ENCODE measurements at regions not wholly inside any gene's neighbourhood (a gene's known extent, or its start where the extent isn't known, plus 50 kb on each side); places are given as distances from the start of the nearest gene placed in this dataset.

DNA sequence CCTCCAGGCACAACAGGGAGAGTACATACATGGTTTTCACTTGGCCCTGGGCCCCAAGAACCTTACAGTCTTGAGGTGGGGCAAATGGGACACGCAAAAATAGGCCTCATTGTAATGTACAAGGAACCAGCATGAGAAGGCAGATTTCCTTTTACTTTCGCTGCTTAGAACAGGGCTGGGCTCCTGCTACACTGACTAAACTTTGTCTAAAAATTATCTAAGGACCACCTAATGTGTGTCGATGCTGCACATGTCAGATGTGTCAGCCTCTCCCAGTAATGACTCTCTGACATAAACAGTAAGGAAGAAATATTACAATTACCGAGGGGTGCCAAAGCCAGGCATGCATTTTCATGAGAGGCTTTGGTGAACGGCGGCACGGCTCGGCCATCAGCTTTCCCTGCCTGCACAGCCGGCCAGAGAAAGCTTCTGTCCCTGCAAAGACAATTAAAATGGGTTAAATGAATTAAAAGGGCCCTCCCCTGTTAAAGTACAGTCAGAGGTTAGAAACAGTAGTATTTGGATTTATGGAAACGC lies 224.2 kb upstream of the IRX3 start:
- no peak for DNase-seq

DNA sequence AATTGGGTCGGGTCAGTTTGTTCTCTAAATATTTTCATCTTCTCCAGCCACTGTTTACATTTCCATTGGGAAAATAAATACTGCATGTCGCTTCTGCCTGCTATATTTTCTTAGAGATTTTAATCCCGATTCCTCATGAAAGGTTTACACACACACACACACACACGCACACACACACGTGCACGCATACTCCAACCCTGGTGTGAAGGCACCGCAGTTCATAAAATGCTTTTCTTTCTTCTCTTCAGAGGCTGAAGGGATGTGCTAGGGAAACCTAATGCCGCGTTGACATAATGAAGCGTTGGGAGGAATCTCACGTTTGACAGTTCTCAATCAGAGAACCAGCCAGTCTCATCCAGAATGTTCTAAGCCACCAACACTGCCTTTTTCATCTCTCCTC lies 222.9 kb upstream of the IRX3 start:
- no peak for DNase-seq

DNA sequence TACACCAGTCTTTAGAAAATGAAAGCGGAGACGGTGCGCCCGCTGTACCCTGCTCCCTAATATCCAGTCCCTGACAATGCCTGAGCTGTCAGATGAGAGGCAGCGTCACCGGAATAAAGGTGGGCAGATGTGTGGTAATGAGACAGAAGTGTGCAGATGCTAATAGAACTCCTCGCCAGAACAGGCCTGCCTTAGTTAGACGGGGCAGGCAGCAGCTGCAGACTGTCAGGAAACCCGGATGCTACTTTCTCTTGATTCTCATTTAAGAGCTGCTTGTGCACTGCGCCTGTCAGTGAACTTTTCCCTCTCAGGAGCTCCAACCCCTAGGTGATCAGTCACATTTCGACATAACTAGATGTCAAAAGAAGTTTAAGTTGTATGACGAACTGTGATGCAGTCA lies 221.8 kb upstream of the IRX3 start:
- no peak for DNase-seq

DNA sequence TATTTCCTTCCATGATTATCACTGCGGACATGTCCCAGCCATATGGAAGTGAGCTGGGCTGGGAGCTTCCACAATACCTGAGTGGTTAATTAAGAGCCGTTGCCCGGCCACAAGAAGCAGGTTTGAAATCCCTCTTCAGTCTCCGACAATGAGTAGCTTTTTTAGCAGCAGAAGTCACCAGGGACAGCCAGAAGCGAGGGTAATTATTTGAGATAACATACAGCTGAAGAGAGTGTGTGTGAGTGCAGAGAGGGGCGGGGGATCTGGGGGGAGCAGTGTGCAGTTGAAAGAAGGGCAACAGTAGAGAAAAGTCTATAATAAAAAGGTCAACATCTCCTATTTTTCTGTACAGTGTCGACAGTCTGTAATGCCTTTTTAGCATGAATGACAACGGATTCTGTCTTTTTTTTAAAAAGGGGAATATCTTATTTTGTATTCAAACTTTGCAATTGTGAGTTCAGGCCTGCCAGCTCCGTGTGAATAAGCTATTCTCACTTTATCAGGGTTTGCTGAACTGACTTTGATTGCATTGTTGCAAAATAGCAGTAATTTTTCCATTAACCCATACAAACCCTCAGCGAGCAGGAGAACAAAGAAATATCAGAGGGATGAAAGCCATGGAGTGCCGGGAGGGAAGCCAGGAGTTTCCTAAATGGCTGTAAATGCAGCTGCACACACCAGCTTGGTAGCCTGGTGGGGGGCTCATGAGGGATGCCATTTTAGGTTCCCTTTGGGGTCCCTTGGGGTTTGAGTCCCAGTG lies 220.3 kb upstream of the IRX3 start:
- DNase-seq: peak; percentile 68

DNA sequence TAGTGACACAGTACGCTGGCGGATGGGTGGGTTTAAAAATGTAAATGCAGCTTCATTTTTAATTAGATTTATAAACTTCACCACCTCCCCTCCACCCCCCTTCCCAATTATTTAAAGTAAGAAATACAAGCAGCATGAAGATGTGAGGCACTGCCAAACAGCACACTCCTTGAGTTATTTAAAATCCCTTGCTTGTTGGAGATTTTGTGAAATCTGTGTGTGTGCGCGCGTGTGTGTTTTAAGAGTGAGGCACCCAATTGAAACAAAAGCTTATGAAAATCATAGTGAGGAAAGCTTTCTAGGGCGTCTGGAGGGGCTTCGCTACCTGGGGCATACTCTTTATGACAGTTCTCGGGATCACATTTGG lies 219.6 kb upstream of the IRX3 start:
- DNase-seq: no peak

DNA sequence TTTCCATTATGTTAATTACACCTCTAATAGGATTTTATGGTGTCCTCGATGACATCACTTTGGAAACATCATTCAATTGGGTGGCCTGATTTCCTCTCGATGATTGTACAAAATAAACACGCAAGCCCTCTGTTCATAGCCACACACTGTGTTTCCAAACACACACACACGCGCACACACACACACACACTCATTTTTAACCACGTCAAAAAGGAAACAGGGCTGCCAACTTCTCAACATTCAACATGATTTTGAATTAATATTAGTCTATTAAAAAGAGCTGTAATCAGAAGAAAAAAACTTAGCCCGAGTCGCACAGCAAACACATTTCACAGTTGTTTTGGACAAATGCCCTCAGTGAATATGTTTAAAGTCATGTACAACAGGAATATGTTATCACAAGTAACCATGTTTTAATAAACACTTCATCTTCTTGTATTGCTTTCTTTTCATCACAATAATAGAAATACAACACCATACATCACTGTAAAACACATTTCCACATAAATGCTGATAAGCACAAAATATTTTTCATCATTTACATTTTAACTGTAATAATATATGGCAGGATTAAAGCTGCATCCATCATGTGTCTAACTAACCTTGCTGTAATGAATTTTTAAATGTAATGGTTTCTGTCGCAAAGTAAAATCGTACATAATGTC lies 219.1 kb upstream of the IRX3 start:
- peak; percentile 13 for DNase-seq

DNA sequence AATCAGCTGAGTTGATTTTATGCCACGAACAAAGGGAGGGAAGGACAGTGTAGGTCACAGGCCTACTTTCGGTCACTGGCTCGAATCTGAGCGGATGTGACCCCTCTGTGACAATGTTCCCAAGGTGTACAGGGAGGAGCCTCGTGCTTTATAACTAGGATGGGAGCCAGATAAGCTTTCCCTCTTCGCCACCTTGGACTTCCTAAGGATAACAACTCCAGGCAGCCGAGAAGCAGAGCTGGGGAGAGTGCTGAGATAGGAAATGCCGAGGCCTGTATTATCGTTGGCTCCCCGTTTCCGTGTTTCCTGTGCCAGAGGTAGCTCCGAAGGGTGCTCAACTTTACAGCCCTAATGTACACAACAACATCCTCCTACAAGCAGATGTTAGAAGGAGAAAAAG lies 217.8 kb upstream of the IRX3 start:
- peak; percentile 39 for DNase-seq

DNA sequence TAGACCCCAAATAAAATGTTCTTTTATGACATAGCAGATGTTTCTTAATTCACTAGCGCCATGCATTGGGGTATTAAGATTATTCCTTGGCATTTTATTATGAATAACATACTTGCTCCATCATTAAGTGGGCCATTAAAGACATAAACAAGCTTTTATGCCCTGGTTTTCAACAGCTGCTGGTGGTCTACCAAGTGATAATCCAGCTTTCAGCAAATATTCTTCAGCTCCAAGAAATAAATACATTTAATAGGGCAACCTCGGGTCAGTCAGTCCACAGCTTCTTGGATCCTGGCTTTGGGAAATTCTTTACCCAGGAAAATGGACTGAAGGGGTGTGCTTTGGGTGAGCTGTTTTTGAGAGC lies 217.3 kb upstream of the IRX3 start:
- no peak for DNase-seq

DNA sequence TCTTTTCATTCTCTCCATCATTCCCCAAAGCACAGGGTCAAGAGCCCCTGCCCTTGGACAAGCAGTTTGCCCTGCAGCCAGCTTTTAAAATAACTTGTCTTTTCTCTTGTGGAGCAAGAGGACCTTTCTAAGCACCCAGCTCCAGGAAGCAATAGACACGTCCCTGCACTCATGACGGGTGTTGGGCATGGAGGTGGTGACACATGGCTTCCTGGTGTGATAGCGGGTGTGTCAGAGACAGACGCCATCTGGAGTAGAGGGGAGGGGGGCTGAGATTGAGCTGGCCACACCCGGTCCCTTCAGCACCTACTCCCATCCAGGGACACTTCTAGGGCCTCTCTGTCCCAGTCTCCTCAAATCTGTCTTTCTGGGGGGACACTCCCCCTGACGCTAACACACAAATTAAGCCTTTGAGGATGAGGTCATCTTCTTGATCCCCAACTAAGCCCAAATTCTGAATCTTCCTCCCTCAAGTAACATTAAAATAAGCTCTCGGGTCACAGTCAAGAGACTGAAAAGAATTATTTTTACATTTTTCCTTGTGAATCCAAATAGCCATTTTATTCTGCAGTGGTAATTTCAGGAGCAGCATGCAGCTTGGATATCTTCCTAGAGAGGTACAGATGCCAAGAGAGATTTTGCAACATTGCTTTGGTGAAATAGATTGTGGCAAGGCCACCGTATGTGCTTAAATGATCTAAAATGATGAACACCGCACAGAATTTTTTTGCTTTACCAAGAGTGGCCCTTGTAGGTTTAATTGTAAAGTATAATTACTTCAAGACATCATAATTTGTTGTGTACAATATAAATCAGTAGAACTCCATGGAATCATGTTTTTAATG lies 216.6 kb upstream of the IRX3 start:
- DNase-seq: peak; percentile 61

DNA sequence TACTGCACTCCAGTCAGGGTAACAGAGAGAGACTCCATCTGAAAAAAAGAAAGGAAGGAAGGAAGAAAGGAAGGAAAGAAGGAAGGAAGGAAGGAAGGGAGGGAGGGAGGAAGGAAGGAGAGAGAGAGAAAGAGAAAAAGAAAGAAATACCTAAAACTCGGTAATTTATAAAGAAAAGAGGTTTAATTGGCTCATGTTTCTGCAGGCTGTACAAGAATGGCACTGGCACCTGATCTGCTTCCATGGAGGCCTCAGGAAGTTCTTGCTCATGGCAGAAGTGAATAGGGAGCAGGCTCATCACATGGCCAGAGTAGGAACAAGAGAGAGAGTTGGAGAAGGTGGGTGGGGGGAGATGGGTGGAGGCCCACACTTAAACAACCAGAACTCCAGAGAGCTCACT lies 215.2 kb upstream of the IRX3 start:
- DNase-seq: no peak

DNA sequence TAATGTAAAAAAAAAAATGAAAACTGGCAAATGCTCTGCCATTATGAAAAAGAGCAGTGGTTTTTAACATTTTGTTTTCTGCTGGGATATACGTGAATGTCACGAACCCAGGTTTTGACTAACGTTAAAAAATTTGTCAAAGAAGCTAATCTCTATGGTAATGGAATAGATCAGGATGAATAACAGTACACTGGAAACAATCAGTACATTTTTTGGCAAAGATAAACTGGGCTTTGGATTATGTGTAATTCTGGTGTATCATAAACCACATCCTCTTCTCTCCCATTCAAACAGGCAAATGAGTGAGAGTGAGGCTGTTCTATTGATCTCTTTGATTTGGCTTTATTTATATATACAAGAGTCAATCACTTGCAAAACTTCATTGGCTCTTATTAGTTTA lies 207.0 kb upstream of the IRX3 start:
- DNase-seq: no peak

DNA sequence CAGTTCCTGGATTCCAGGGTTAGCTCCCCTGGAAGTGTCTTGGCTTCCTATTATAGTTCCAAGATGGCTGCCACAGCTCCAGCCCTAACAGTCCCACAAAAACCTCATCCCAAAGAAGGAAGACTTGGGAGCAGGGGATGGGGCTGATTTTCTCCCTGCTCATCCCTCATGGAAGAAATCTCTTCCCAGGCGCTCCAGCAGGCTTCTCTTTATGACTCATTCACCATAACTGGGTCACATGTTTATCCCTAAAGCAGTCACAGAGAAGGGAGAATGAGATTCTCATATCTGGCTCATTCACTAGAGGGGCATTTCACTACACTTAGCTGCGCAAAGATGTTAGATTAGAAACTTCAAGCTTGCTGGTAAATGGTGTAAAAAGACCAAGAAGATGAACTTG lies 206.5 kb upstream of the IRX3 start:
- DNase-seq: no peak

DNA sequence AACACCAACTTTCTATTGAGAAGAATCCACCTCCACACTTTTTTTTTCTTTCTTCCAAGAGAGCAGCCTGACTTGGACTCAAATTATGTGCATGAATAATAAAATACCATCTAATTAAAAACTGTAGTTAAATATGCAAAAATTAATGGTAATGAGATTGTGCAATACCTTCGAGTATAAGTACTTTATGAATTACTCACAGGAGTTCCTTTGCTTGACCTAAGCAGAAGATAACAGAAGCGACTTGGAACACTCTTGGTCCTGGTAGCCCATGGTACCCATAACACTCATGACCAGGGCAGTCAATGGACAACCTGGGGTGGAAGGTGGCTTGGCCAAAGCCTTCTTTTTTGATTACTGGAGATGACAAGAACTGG lies 203.5 kb upstream of the IRX3 start:
- peak; percentile 18 for DNase-seq

DNA sequence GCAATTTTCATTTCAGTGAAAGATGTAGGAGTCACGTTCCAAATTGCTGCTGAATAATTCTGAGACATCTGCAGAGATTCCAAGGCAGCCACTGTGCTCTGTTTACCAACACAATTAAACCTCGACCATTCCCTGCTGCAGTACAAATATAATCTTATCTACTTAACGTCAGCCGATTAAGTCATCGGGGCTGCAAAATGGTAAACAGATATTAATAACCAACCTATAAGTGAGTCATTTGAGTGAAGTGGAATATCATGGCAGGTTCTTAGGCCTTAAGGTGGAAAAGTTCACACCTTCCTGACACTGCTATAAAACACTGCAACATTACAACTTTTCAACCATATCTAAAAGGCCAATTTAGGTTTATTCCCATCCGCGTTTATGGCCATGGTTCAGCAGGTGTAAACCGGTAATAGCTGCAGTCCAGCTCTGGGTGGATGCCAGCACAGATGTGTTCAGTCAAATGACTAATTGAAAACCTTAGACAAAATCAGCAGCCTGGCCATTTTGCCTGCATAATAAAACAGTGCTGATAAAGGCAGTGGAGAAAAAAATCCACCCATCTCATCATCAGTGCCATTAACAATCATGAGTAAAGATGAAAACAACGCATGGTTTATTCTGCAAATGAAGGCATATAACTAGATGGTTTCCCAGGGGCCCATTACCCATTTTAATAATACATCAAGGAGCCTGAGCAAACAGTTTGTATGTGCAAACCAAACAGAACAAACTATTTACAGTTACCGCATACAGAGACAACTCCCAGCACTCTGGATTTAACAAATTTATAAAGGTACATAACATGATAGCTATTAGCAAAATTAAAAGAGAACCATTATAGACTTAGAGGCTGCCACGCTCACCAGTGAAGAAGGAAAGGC lies 202.9 kb upstream of the IRX3 start:
- DNase-seq: peak; percentile 91

DNA sequence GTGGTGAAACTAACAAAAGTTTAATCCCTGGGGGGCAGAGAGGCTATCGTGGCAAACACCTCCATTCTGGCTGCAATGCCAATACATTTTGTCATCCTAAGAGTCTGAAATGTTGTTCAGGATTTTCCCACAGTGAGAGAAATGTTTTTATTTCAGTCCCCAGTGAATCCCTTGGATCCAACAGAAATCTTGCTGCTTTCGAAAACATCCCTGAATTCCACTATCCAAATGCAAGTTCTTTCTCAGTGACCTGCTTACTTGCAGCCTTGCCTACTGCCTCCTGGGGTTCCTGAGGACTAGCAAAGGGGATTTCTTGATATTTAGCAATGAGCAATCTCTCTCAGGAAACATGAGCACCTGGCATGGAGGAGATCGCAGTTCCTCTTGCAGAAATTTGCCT lies 202.1 kb upstream of the IRX3 start:
- DNase-seq: no peak

DNA sequence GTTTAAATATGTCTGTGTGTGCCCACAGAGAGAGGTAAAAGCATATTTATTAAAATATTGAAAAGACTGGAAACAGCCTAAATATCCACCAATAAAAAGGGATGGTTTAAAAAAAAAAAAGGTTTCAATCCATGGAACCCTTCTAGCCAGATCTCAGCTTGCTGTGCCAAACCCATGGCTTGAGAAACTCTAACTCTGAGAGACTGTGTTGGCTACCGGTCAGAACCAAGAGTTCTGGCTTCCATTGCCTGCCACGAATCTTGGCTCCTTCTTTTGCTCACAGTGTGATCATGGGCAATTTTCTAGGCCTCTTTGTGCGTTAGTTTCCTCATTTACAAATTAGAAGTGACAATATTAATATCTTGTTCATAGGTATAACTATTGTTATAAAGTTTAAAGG lies 201.3 kb upstream of the IRX3 start:
- no peak for DNase-seq

DNA sequence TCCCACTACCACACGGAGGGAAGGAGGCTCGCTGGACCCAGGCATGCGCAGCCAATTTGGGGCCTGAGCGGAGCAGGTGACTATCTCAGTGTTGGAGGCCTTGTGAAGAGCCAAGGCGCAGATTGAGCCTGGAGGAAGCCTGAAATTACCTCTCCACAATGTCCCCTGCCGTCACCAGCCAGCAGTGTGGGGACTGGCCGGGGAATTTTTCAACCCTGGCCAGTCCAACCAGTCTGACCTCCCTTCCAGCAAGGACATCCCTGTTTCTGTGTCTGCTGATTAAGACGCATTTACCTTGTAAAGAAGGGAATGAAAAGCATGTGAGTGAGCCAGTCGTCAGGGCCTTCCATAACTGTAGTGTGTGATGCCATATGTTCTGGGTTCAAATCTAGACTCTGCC lies 198.1 kb upstream of the IRX3 start:
- DNase-seq: no peak

DNA sequence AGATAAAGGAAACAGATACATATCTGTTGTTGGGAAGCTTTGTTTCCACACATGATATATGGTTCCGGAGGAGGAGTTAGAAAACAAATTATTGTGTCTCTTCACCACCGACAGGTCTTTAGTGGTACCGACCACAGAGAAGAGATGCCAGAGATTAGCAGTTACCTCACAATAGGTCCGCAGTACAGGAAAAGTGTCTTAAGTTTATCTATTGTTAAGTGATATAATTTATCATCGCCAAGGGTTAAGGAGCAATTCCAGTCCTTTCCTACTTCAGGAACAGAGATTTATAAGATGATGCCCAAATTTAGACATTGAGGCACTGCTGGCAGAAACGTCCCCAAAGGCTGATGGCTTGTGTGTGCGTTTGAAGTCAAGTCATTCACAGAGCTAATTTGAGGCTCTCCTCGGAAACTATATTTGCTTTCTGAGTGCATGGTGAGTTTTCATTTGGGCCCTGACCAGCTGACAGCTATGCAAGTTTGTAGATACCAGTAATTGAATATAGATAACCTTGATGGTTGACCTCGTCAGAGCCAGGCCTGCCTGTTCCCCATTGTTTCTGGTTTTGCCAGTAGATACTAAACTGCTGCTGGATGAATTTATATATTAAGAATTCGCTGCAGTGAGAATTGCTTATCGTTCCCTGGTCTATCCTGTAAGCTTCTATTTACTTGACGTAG lies 196.4 kb upstream of the IRX3 start:
- DNase-seq: no peak

DNA sequence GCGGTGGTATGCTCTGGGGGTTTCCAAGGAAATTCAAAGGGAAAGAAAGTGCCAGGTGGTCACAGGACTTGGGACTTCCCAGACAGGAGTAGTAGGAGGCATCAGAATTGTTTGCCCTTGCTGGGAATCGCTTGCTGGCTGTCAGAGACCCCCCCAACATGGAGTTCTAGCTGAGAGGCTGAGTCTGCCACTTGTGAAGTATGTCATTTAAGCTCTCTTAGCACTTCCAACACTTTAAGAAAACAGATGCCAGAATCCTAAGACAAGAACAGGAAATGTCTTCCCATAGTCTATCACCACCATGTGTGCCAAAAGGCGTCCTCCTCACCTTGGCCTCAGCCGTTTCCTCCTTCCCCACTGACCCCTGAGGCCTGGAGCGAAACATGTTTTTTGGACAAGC lies 193.8 kb upstream of the IRX3 start:
- DNase-seq: no peak

DNA sequence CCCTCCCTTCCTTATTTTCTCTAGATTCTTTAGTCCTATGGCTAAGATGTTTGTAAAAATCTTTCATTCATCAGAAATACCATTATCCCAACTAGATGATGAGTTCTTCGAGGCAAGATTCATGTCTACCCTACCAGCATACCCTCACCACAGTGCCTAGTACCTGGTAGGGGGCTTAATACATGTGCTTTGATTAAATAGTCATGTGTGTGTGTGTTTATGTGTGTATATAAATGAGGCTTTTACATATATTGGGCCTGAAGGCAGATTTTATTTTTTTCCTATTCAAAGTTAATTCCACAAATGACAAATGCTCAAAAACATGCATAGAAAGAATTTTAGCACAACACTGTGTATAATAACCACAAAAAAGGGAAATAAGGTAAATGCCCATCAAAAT lies 193.0 kb upstream of the IRX3 start:
- no peak for DNase-seq

DNA sequence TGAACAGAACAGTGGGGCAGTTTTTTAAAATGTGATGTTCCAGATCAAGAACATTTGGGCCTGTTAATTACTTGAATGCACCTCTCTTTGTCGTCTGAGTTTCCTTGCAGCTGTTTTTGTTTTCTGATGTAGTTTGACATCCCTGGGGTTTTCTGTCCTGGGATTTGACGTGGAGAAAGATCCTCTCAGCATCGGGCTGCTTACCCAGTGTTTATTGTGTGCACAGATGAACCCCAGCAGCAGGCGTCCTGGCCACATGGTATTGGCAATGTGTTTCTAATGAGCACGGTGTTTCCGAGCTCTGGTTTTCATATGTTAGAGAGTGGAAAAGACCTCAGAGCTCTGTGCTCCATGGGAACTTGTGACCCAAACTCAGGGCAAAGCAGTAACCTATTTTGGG lies 191.1 kb upstream of the IRX3 start:
- no peak for DNase-seq

DNA sequence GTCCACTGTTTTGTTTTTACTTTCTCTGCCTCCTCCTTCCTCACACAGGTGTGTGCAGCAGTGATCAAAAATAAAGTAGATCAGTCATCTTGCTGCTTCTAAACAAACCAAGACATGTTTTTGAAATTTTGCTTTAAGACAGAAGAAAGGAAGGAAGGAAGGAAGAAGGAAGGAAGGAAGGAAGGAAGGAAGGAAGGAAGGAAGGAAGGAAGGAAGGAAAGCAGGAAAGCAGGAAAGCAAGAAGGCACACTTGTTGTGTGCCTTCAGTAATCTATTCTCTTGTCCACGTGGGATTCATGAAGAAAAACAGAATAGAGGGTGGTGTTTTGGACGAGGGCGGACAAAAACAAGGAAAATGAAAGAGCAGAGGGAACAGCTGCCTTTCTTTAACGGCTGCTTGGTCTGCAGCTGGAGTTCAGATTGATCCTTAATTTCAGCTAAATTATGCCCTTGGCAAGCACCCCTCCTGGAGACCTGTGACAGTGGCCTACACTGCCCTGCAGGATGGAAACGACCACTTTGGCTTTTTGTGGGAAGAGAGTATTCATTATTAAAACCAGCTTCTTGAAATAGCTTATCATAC lies 188.5 kb upstream of the IRX3 start:
- DNase-seq: no peak

Measured in NCI-H69 (cell line).